ENCODE measurements at regions not wholly inside any gene's neighbourhood (a gene's known extent, or its start where the extent isn't known, plus 50 kb on each side); places are given as distances from the start of the nearest gene placed in this dataset.
"Not testable (repeated sequence)": the region's sequence is repeated elsewhere in the genome, so short reads cannot be mapped to it uniquely, and the experiment has no call there.

DNA sequence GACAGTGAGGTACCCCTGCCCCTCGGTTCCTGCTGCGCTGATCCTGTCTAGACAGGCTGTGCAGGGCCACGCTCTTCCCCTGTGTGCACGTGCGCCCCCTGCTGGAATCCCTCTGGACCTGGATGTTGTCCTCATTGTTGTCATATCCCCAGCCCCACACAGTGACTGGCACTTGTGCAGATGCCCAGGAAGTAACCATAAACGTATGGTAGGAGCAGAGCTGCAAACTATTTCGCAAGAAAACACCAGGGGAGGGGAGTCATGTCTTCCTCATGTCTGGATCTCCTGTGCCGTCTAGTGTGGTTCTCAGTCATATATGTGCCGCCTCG lies 114.7 kb downstream of the CRYBB2 start:
- H3K27ac ChIP-seq, result no peak overlapping the region
- H3K4me3 ChIP-seq, result no peak overlapping the region
- peaks cover 6% of the 10 kb centered on the region for H3K9me3 ChIP-seq
- peak; percentile 41 to 62 for DNase-seq
- WGBS, 3 donors, result 37 to 40% (median 40%) methylated on average over 10 of the region's 10 CpGs
- TF ChIP-seq CTCF (IDR thresholded peaks at IDR 0.05), result peak; percentile 42
- no peaks in the 10 kb centered on the region for H3K36me3 ChIP-seq (ENCODE audit: insufficient read depth in 1 of 2, low read depth in 1 of 2)
- H3K4me1 ChIP-seq, result no peaks in the 10 kb centered on the region
- no peaks in the 10 kb centered on the region for H3K27me3 ChIP-seq (ENCODE audit: insufficient read depth in 3 of 3, low read length in 2 of 3)
- peak; percentile 60 to 75 (median 67) for ATAC-seq
- intact Hi-C loops (cut with DNase I), result loop anchor here in 1 of 2 donors (10.0 kb wide), 1 partner anchor 259 kb away; no protein-coding TSS in a partner anchor

GRCh38 chr22:25334631-25335030 lies 115.2 kb downstream of the CRYBB2 start:
- not testable (repeated sequence) for H3K4me1 ChIP-seq; H3K27me3 ChIP-seq (ENCODE audit: insufficient read depth in 3 of 3, low read length in 2 of 3); H3K36me3 ChIP-seq (ENCODE audit: insufficient read depth in 1 of 2, low read depth in 1 of 2); ATAC-seq; DNase-seq; H3K4me3 ChIP-seq; H3K9me3 ChIP-seq; H3K27ac ChIP-seq
- 90 to 92% (median 91%) methylated on average over 17 of the region's 17 CpGs for WGBS, 3 donors
- intact Hi-C loops (cut with DNase I), result loop anchor here in 1 of 2 donors (10.0 kb wide), 1 partner anchor 260 kb away; no protein-coding TSS in a partner anchor

DNA sequence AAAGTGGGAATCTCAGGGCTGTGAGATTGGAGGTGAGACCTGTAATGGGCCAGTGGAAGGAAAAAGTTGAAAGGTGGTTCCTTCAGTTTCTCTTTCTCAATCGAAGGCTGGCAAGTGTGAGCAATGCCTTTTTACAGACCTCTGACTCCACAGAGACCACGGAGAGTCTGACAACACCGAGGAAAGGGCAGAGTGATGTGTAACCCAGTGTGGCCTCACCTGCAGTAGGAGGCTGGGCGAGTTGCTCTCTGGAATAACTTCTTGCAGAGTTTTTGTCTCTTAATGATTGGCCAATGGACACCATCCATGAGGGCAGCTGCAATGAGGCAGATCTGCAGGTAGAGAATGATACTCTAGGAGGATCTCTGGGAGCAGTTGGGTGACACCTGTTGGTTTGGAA lies 115.8 kb downstream of the CRYBB2 start:
- not testable (repeated sequence) for ATAC-seq, H3K9me3 ChIP-seq
- WGBS, 3 donors, result 90 to 92% (median 91%) methylated on average over 4 of the region's 4 CpGs

GRCh38 chr22:25340536-25340935 lies 121.1 kb downstream of the CRYBB2 start:
- H3K4me1 ChIP-seq; DNase-seq; H3K36me3 ChIP-seq (ENCODE audit: insufficient read depth in 1 of 2, low read depth in 1 of 2); H3K27ac ChIP-seq; H3K27me3 ChIP-seq (ENCODE audit: insufficient read depth in 3 of 3, low read length in 2 of 3); intact Hi-C loops (cut with DNase I); H3K9me3 ChIP-seq; ATAC-seq; H3K4me3 ChIP-seq: not testable (repeated sequence)
- 95 to 99% (median 97%) methylated on average over 5 of the region's 5 CpGs for WGBS, 3 donors

More for the DNA sequence above, 115.8 kb downstream of the CRYBB2 start:
- intact Hi-C loops (cut with DNase I), result loop anchor here in 1 of 2 donors (10.0 kb wide), 1 partner anchor 260 kb away; no protein-coding TSS in a partner anchor
- H3K27ac ChIP-seq; H3K4me1 ChIP-seq; H3K27me3 ChIP-seq (ENCODE audit: insufficient read depth in 3 of 3, low read length in 2 of 3); H3K4me3 ChIP-seq; DNase-seq; H3K36me3 ChIP-seq (ENCODE audit: insufficient read depth in 1 of 2, low read depth in 1 of 2): not testable (repeated sequence)

GRCh38 chr22:25344366-25344765 lies 124.9 kb downstream of the CRYBB2 start:
- H3K27me3 ChIP-seq (ENCODE audit: insufficient read depth in 3 of 3, low read length in 2 of 3); H3K4me1 ChIP-seq; H3K9me3 ChIP-seq; intact Hi-C loops (cut with DNase I); H3K4me3 ChIP-seq; H3K27ac ChIP-seq; H3K36me3 ChIP-seq (ENCODE audit: insufficient read depth in 1 of 2, low read depth in 1 of 2); DNase-seq; ATAC-seq: not testable (repeated sequence)
- WGBS, 3 donors, result 96 to 97% (median 96%) methylated on average over 9 to 10 of the region's 10 CpGs

DNA sequence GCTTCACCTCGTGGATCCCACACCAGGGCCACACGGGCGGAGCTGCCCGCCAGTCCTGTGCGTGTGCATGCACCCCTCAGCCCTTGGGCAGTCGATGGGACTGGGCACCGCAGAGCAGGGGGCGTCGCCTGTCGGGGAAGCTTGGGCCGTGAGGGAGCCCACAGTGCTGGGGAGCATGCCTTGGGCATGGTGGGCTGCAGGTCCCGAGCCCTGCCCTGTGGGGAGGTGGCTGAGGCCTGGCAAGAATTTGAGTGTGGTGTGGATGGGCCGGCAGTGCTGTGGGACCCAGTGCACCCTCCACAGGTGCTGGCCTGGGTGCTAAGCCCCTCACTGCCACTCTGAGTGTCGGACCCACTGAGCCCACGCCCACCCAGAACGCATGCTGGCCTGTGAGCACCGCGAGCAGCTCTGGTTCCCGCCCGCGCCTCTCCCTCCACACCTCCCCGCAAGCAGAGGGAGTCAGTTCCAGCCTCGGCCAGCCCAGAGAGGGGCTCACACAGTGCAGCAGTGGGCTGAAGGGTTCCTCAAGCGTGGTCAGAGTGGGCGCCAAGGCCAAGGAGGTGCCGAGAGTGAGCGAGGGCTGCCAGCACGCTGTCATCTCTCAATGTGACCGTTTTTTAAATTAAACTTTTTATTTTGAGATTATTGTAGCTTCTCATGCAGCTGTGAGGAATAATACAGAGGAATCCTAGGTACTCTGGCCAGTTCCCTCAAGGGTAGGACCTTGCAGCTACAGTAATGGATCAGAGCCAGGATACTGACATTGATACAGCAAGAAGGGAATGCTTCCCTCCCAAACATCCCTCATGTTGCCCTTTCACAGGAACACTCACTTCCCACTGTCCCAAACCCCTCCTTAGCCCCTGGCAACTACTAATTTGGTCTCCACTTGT lies 127.7 kb downstream of the CRYBB2 start:
- ATAC-seq (no peak), DNase-seq (no peak)
- Histone ChIP-seq H3K4me1 (no peaks in the 10 kb centered on the region), H3K4me3 (no peak overlapping the region), H3K36me3 (ENCODE audit: insufficient read depth in 1 of 2, low read depth in 1 of 2) (peaks cover 0 to 24% of the 10 kb centered on the region in 2 donors), H3K9me3 (no peaks in the 10 kb centered on the region), H3K27me3 (ENCODE audit: insufficient read depth in 3 of 3, low read length in 2 of 3) (no peaks in the 10 kb centered on the region), H3K27ac (no peak overlapping the region)
- intact Hi-C loops (cut with DNase I), result no loop called here
- no peak for TF ChIP-seq CTCF (IDR thresholded peaks at IDR 0.05)
- 90 to 93% (median 92%) methylated on average over 29 of the region's 29 CpGs for WGBS, 3 donors
